HepG2 (cell line): ENCODE measurements at regions not wholly inside any gene's neighbourhood (a gene's known extent, or its start where the extent isn't known, plus 50 kb on each side); places are given as distances from the start of the nearest gene placed in this dataset.

Experiments
- GTF3A ChIP-seq: sonication (generic); formaldehyde crosslinking; conservative IDR thresholded peaks from 2 replicates; pipeline ENCODE4 v1.4.0; 2020; ENCODE audit warnings: mild to moderate bottlenecking, missing genetic modification reagents
- SNAPC4 ChIP-seq: sonication (generic); formaldehyde crosslinking; IDR thresholded peaks from 2 replicates; pipeline ENCODE4 v1.4.0; 2020; ENCODE audit warnings: mild to moderate bottlenecking, missing genetic modification reagents
- ZNF646 ChIP-seq: sonication (generic); formaldehyde crosslinking; IDR thresholded peaks from 2 replicates; pipeline ENCODE4 v1.9.0; 2021; ENCODE audit warnings: mild to moderate bottlenecking, missing genetic modification reagents

GRCh38 chr11:23078289-23078971, 218.2 kb upstream of the CCDC179 start (continued):
- no peak for TF ChIP-seq ZNF646 (CRISPR knock-in tag)
- TF ChIP-seq SNAPC4 (CRISPR knock-in tag), result no peak
- no peak for TF ChIP-seq GTF3A
